ENCODE measurements at regions not wholly inside any gene's neighbourhood (a gene's known extent, or its start where the extent isn't known, plus 50 kb on each side); places are given as distances from the start of the nearest gene placed in this dataset.
"Not testable (repeated sequence)": the region's sequence is repeated elsewhere in the genome, so short reads cannot be mapped to it uniquely, and the experiment has no call there.

GRCh38 chr2:189357375-189357774, 83.9 kb upstream of the WDR75 start:
- H3K4me3 ChIP-seq (ENCODE audit: control extremely low read depth in 1 of 5, extremely low read depth in 1 of 5, insufficient read depth in 1 of 5, low read depth in 2 of 5, low read length in 4 of 5); DNase-seq; H3K4me3 Mint-ChIP-seq; H3K79me2 ChIP-seq (ENCODE audit: control insufficient read depth, insufficient read depth, low read length); H3K4me2 ChIP-seq (replicated peaks; ENCODE audit: low read depth, low read length, poor library complexity, severe bottlenecking); H3K27me3 ChIP-seq (replicated peaks in 1 of 4; ENCODE audit: control extremely low read depth in 1 of 4, control insufficient read depth in 3 of 4, insufficient read depth in 4 of 4, low read length in 3 of 4); H3K36me3 ChIP-seq (replicated peaks in 1 of 2; ENCODE audit: control extremely low read depth in 1 of 2, control insufficient read depth in 1 of 2, extremely low read depth in 1 of 2, insufficient read depth in 2 of 2, low read length in 1 of 2); H3K9ac ChIP-seq (ENCODE audit: low read length); H3K27me3 Mint-ChIP-seq; H3K27ac Mint-ChIP-seq; intact Hi-C loops (cut with micrococcal nuclease); ATAC-seq (ENCODE audit: low read depth); H3K4me1 ChIP-seq (ENCODE audit: control insufficient read depth in 2 of 2, insufficient read depth in 2 of 2, low read length in 2 of 2); H3K4me1 Mint-ChIP-seq; POLR2A ChIA-PET; H2AFZ ChIP-seq (ENCODE audit: insufficient read depth, low read depth, low read length, poor library complexity, severe bottlenecking); H3K9me3 Mint-ChIP-seq (ENCODE audit: insufficient read depth); H3K27ac ChIP-seq (ENCODE audit: low read length in 2 of 2); H4K20me1 ChIP-seq (ENCODE audit: control insufficient read depth, insufficient read depth, low read length, poor library complexity, severe bottlenecking): not testable (repeated sequence)
- peaks cover 0 to 10% (median 0%) of the 10 kb centered on the region in 3 donors for H3K9me3 ChIP-seq (ENCODE audit: control extremely low read depth in 1 of 3, control insufficient read depth in 2 of 3, insufficient read depth in 1 of 3, low read length in 2 of 3)
- CTCF ChIA-PET, result interaction anchor here (0.7 kb wide), 1 partner anchor 1446 kb away, joined by 3 read pairs; no protein-coding TSS in a partner anchor
- 81% methylated on average over 4 of the region's 4 CpGs for WGBS (ENCODE audit: insufficient coverage)

- WGBS (ENCODE audit: insufficient coverage), result 83% methylated on average over 1 of the region's 1 CpG
- Mint-ChIP-seq H3K27ac (no peak overlapping the region), H3K4me1 (no peaks in the 10 kb centered on the region), H3K27me3 (no peaks in the 10 kb centered on the region), H3K4me3 (no peak overlapping the region), H3K9me3 (ENCODE audit: insufficient read depth) (no peaks in the 10 kb centered on the region)
- H4K20me1 ChIP-seq (ENCODE audit: control insufficient read depth, insufficient read depth, low read length, poor library complexity, severe bottlenecking), result no peaks in the 10 kb centered on the region
- no peaks in the 10 kb centered on the region for H3K27me3 ChIP-seq (replicated peaks in 1 of 4; ENCODE audit: control extremely low read depth in 1 of 4, control insufficient read depth in 3 of 4, insufficient read depth in 4 of 4, low read length in 3 of 4)
- no peak overlapping the region for H2AFZ ChIP-seq (ENCODE audit: insufficient read depth, low read depth, low read length, poor library complexity, severe bottlenecking)
- H3K9me3 ChIP-seq (ENCODE audit: control extremely low read depth in 1 of 3, control insufficient read depth in 2 of 3, insufficient read depth in 1 of 3, low read length in 2 of 3), result peaks cover 0 to 10% (median 0%) of the 10 kb centered on the region in 3 donors
- H3K27ac ChIP-seq (ENCODE audit: low read length in 2 of 2), result no peak overlapping the region
- no peaks in the 10 kb centered on the region for H3K36me3 ChIP-seq (replicated peaks in 1 of 2; ENCODE audit: control extremely low read depth in 1 of 2, control insufficient read depth in 1 of 2, extremely low read depth in 1 of 2, insufficient read depth in 2 of 2, low read length in 1 of 2)
- ATAC-seq (ENCODE audit: low read depth) (no peak), DNase-seq (no peak)
- H3K9ac ChIP-seq (ENCODE audit: low read length), result no peak overlapping the region
- ChIA-PET POLR2A (no interaction called here), CTCF (no interaction called here)
- no peaks in the 10 kb centered on the region for H3K4me1 ChIP-seq (ENCODE audit: control insufficient read depth in 2 of 2, insufficient read depth in 2 of 2, low read length in 2 of 2)
- H3K4me3 ChIP-seq (ENCODE audit: control extremely low read depth in 1 of 5, extremely low read depth in 1 of 5, insufficient read depth in 1 of 5, low read depth in 2 of 5, low read length in 4 of 5), result no peak overlapping the region
- no peak for TF ChIP-seq CTCF (IDR thresholded peaks at IDR 0.05)
- no peak for TF ChIP-seq EZH2 (IDR thresholded peaks at IDR 0.05; ENCODE audit: borderline replicate concordance, insufficient read depth, low read depth, low read length, poor library complexity, severe bottlenecking)
- no peak overlapping the region for H3K4me2 ChIP-seq (replicated peaks; ENCODE audit: low read depth, low read length, poor library complexity, severe bottlenecking)
- intact Hi-C loops (cut with micrococcal nuclease), result no loop called here
- H3K79me2 ChIP-seq (ENCODE audit: control insufficient read depth, insufficient read depth, low read length), result no peaks in the 10 kb centered on the region
Measured at GRCh38 chr2:189360861-189361260, 80.4 kb upstream of the WDR75 start.
